HG02642 (cell line): ENCODE measurements at regions not wholly inside any gene's neighbourhood (a gene's known extent, or its start where the extent isn't known, plus 50 kb on each side); places are given as distances from the start of the nearest gene placed in this dataset.

Experiments used
- ATAC-seq: cut with Tn5 transposase; IDR thresholded peaks from one replicate; pipeline ENCODE4 v1.9.1; 2021; ENCODE audit warnings: mild to moderate bottlenecking; ENCODE audit not compliant: unreplicated experiment, poor library complexity

GRCh38 chr4:144451766-144452450 is 194.0 kb upstream of the HHIP start:
- no peak for ATAC-seq

- ATAC-seq = no peak
These were observed 189.8 kb upstream of the HHIP start for GRCh38 chr4:144456196-144456595.

GRCh38 chr4:144461906-144462305 is 184.1 kb upstream of the HHIP start:
- no peak for ATAC-seq

- no peak for ATAC-seq
These were observed 182.7 kb upstream of the HHIP start for GRCh38 chr4:144463236-144463635.

- no peak for ATAC-seq
These were observed 182.1 kb upstream of the HHIP start for GRCh38 chr4:144463896-144464295.

- no peak for ATAC-seq
These were observed 180.4 kb upstream of the HHIP start for GRCh38 chr4:144465546-144465945.

- ATAC-seq = no peak
These were observed 165.9 kb upstream of the HHIP start for GRCh38 chr4:144480068-144480467.

GRCh38 chr4:144489831-144490230 is 156.1 kb upstream of the HHIP start:
- no peak for ATAC-seq

GRCh38 chr4:144494280-144494679 is 151.7 kb upstream of the HHIP start:
- no peak for ATAC-seq

- ATAC-seq = no peak
These were observed 150.0 kb upstream of the HHIP start for GRCh38 chr4:144495944-144496343.

- peak; percentile 54 for ATAC-seq
These were observed 146.2 kb upstream of the HHIP start for GRCh38 chr4:144499777-144500176.

- ATAC-seq = no peak
These were observed 144.7 kb upstream of the HHIP start for GRCh38 chr4:144501231-144501780.

GRCh38 chr4:144504883-144505282 is 141.1 kb upstream of the HHIP start:
- no peak for ATAC-seq

GRCh38 chr4:144507311-144508101 is 138.4 kb upstream of the HHIP start:
- ATAC-seq = no peak

- no peak for ATAC-seq
These were observed 136.6 kb upstream of the HHIP start for GRCh38 chr4:144509088-144510015.

- ATAC-seq = no peak
These were observed 131.2 kb upstream of the HHIP start for GRCh38 chr4:144514736-144515135.

- no peak for ATAC-seq
These were observed 127.6 kb upstream of the HHIP start for GRCh38 chr4:144518181-144518895.

- no peak for ATAC-seq
These were observed 114.1 kb upstream of the HHIP start for GRCh38 chr4:144531841-144532240.

GRCh38 chr4:144547678-144548298 is 98.2 kb upstream of the HHIP start:
- ATAC-seq = peak; percentile 99
